GM12878 (cell line): ENCODE measurements at regions not wholly inside any gene's neighbourhood (a gene's known extent, or its start where the extent isn't known, plus 50 kb on each side); places are given as distances from the start of the nearest gene placed in this dataset.

Experiments
- ATAC-seq: fragments of 200-7000 bp; cut with Tn5 transposase; 3 replicates; pipeline ENCODE4 v1.9.1; 2020; ENCODE audit warnings: mild to moderate bottlenecking, moderate library complexity
- BruUV-seq: library from RNA; stranded (reverse); fragments of 400-500 nt; replicated peaks from 2 replicates; lab custom pipeline; 2021; lab: Mats Ljungman, UMichigan
- CTCF ChIA-PET: fragments of 300-600 bp; sonication (Branson Sonifier 250); formaldehyde crosslinking; extraction: SDS; loops from one replicate; lab custom pipeline; 2021; ENCODE audit warnings: inconsistent platforms; lab: Yijun Ruan, JAX
- POLR2A ChIA-PET: fragments of 350-600 bp; formaldehyde crosslinking; extraction: SDS; loops from one replicate; lab custom pipeline; 2021; ENCODE audit warnings: inconsistent platforms; lab: Charles Lee
- RAD21 ChIA-PET: fragments of 300-600 bp; sonication (Branson Sonifier 250); formaldehyde crosslinking; loops from one replicate; lab custom pipeline; 2023; ENCODE audit warnings: antibody characterized with exemption; ENCODE audit not compliant: unreplicated experiment; lab: Charles Lee
- SMC1A ChIA-PET: fragments of 300-600 bp; sonication (Branson Sonifier 250); formaldehyde crosslinking; loops from one replicate; lab custom pipeline; 2023; ENCODE audit not compliant: unreplicated experiment, uncharacterized antibody; lab: Charles Lee
- DNase-seq: peaks from one replicate; pipeline ENCODE4 v3.0.0-alpha.2; 2011; ENCODE audit warnings: low read depth, low spot score
- FAIRE-seq: peaks from 3 replicates; lab custom pipeline; 2011; peaks lifted over from hg19 to GRCh38; lab: Jason Lieb, UNC
- H2AFZ ChIP-seq: 2 replicates; pipeline ENCODE4 v1.6.0; 2011; ENCODE audit warnings: low read depth, low read length, control low read depth; ENCODE audit not compliant: control insufficient read depth
- H3K27ac ChIP-seq: 2 replicates; pipeline ENCODE4 v1.5.1; 2011; ENCODE audit warnings: control low read depth; ENCODE audit not compliant: control insufficient read depth, insufficient read depth
- H3K27me3 ChIP-seq, 2 experiments: replicated peaks in 1 of 2; 2 replicates each; pipeline versions ENCODE4 v1.6.0 to v1.6.1; 2011; ENCODE audit warnings: low read length in 1 of 2; ENCODE audit not compliant: control insufficient read depth in 2 of 2, insufficient read depth in 2 of 2
- H3K36me3 ChIP-seq, 2 experiments: 2 replicates each; pipeline ENCODE4 v1.5.1; 2011; ENCODE audit warnings: low read length in 1 of 2; ENCODE audit not compliant: control insufficient read depth in 2 of 2, insufficient read depth in 2 of 2
- H3K4me1 ChIP-seq: 2 replicates; pipeline ENCODE4 v1.6.1; 2011; ENCODE audit warnings: mild to moderate bottlenecking, low read length, moderate library complexity, mixed read lengths; ENCODE audit not compliant: control insufficient read depth, insufficient read depth
- H3K4me2 ChIP-seq: 2 replicates; pipeline ENCODE4 v1.6.0; 2011; ENCODE audit warnings: control low read depth; ENCODE audit not compliant: control insufficient read depth, insufficient read depth
- H3K4me3 ChIP-seq: fragments of 200-600 bp; sonication (generic); 2 replicates; pipeline ENCODE4 v1.5.1; 2016
- H3K79me2 ChIP-seq: 2 replicates; pipeline ENCODE4 v1.6.0; 2011; ENCODE audit warnings: low read length; ENCODE audit not compliant: control insufficient read depth, insufficient read depth
- H3K9ac ChIP-seq: 2 replicates; pipeline ENCODE4 v1.8.0; 2011; ENCODE audit warnings: low read length, control low read depth, mixed read lengths; ENCODE audit not compliant: control insufficient read depth, insufficient read depth
- H3K9me3 ChIP-seq: replicated peaks from 3 replicates; pipeline ENCODE4 v1.5.1; 2011; ENCODE audit warnings: mild to moderate bottlenecking, low read length; ENCODE audit not compliant: control insufficient read depth, insufficient read depth
- H4K20me1 ChIP-seq: 2 replicates; pipeline ENCODE4 v1.6.0; 2011; ENCODE audit not compliant: control insufficient read depth, insufficient read depth
- BRCA1 ChIP-seq: IDR thresholded peaks from 2 replicates; pipeline ENCODE4 v1.6.1; 2011; ENCODE audit warnings: low read depth, low read length, improper control_type of control experiment
- GATAD2B ChIP-seq: fragments of 450-650 bp; conservative IDR thresholded peaks from 2 replicates; pipeline ENCODE4 v1.6.1; 2017; ENCODE audit warnings: low read depth, mild to moderate bottlenecking, moderate library complexity
- HCFC1 ChIP-seq: fragments of 150-350 bp; IDR thresholded peaks from 2 replicates; pipeline ENCODE4 v1.6.1; 2014; ENCODE audit warnings: low read length
- HDAC6 ChIP-seq: fragments of 200-600 bp; sonication (generic); IDR thresholded peaks from one replicate; pipeline ENCODE4 v1.8.0; 2017; ENCODE audit warnings: antibody characterized with exemption; ENCODE audit not compliant: unreplicated experiment
- NFYA ChIP-seq: IDR thresholded peaks from 2 replicates; pipeline ENCODE4 v1.6.1; 2011; ENCODE audit warnings: low read depth, mild to moderate bottlenecking, low read length, improper control_type of control experiment, borderline replicate concordance
- RAD51 ChIP-seq: fragments of 450-650 bp; IDR thresholded peaks from 2 replicates; pipeline ENCODE4 v1.6.1; 2016; ENCODE audit warnings: moderate library complexity, mild to moderate bottlenecking, inconsistent platforms
- RELA ChIP-seq: fragments of 450-650 bp; IDR thresholded peaks from 2 replicates; pipeline ENCODE4 v1.8.0; 2014; ENCODE audit warnings: borderline replicate concordance; ENCODE audit not compliant: partially characterized antibody
- SP1 ChIP-seq: IDR thresholded peaks from one replicate; pipeline ENCODE4 v1.6.1; 2011; ENCODE audit warnings: low read depth, low read length
- SREBF2 ChIP-seq: IDR thresholded peaks from 2 replicates; pipeline ENCODE4 v1.6.1; 2012; ENCODE audit warnings: mild to moderate bottlenecking, low read length
- ZNF24 ChIP-seq: fragments of 450-650 bp; IDR thresholded peaks from 2 replicates; pipeline ENCODE4 v1.6.1; 2017; ENCODE audit warnings: antibody characterized with exemption, mild to moderate bottlenecking
- WGBS: methylation state at CpG from one replicate; pipeline ENCODE4 v1.1.6; 2016; ENCODE audit warnings: low lambda C conversion rate; ENCODE audit not compliant: insufficient replicate concordance, insufficient coverage; ENCODE audit errors: missing lambda C conversion rate; 5-methylcytosine and 5-hydroxymethylcytosine counted together
- in situ Hi-C: fragments of 300-500 bp; cut with MboI; formaldehyde crosslinking; loops from 9 replicates; pipeline ENCODE4 v1.14.3; 2018; ENCODE audit warnings: mixed read lengths
- intact Hi-C: fragments of 100-400 bp; cut with micrococcal nuclease; formaldehyde crosslinking; loops from one replicate; pipeline ENCODE4 v1.14.2; 2022; ENCODE audit not compliant: unreplicated experiment
- TF ChIP-seq, protein P1 (sequence below): fragments of 450-650 bp; conservative IDR thresholded peaks from 2 replicates; pipeline ENCODE4 v1.6.1; 2017; ENCODE audit warnings: mild to moderate bottlenecking, moderate library complexity
- TF ChIP-seq, protein P2 (sequence below): fragments of 150-350 bp; IDR thresholded peaks from 2 replicates; pipeline ENCODE4 v1.6.1; 2014; ENCODE audit warnings: mild to moderate bottlenecking, low read depth, low read length

DNA sequence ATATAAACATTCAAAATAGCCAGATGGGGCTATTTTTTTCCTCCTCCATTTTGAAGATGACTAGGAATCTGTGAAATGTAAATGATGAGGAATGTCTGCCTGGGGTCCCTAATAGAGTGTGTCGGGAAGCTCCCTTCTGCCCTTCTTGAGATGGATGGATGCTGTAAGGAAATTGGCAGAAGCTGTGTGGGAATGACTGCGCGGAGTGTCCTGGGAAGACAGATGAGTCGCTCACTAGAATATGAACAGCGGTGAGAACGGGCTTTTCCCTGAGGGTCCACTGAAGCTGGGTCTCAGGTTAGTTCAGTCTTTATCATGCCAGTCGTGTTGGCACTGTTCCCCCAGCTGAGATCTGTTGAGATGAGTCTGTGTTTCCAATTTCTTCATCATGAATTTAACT, 75.1 kb upstream of the PLPP4 start (continued):
- TF ChIP-seq RELA (no peak), HDAC6 (no peak)

DNA sequence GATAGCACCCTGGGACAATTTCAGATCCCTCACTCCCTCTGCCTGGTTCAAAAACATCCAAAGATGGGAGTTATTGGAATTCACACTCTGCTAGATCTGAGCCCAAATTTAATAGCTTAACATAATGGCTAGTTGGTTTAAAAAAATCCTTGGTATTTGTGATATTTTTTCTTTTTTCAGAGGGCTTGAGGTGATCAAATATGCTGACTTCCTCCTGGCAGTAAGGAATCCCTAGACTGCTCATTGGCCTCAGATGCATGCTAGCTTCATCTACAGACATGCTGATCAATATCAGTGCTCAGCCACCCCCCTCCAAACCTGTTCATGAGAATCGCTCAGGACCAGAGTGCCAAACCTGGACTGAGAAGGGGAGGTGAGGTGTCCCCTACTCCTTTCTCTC, 74.7 kb upstream of the PLPP4 start:
- ChIA-PET RAD21 (no interaction called here), POLR2A (no interaction called here)
- WGBS, result 50% methylated on average over 1 of the region's 1 CpG

More for the DNA sequence above, 74.7 kb upstream of the PLPP4 start:
- Histone ChIP-seq H3K4me1 (no peaks in the 10 kb centered on the region), H3K9ac (no peak overlapping the region), H4K20me1 (no peaks in the 10 kb centered on the region), H3K4me2 (no peak overlapping the region), H3K9me3 (no peaks in the 10 kb centered on the region), H3K4me3 (no peak overlapping the region), H3K79me2 (no peaks in the 10 kb centered on the region), H3K36me3 (no peaks in the 10 kb centered on the region), H3K27me3 (no peaks in the 10 kb centered on the region), H2AFZ (no peak overlapping the region), H3K27ac (no peak overlapping the region)
- SMC1A ChIA-PET, result no interaction called here
- BruUV-seq, result no TSS peak
- TF ChIP-seq SREBF2 (no peak), ZNF24 (no peak), SP1 (no peak), BRCA1 (no peak), NFYA (no peak), HCFC1 (no peak), GATAD2B (no peak), RAD51 (no peak)
- TF ChIP-seq, protein P1, sequence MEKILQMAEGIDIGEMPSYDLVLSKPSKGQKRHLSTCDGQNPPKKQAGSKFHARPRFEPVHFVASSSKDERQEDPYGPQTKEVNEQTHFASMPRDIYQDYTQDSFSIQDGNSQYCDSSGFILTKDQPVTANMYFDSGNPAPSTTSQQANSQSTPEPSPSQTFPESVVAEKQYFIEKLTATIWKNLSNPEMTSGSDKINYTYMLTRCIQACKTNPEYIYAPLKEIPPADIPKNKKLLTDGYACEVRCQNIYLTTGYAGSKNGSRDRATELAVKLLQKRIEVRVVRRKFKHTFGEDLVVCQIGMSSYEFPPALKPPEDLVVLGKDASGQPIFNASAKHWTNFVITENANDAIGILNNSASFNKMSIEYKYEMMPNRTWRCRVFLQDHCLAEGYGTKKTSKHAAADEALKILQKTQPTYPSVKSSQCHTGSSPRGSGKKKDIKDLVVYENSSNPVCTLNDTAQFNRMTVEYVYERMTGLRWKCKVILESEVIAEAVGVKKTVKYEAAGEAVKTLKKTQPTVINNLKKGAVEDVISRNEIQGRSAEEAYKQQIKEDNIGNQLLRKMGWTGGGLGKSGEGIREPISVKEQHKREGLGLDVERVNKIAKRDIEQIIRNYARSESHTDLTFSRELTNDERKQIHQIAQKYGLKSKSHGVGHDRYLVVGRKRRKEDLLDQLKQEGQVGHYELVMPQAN, result no peak
- TF ChIP-seq, protein P2, sequence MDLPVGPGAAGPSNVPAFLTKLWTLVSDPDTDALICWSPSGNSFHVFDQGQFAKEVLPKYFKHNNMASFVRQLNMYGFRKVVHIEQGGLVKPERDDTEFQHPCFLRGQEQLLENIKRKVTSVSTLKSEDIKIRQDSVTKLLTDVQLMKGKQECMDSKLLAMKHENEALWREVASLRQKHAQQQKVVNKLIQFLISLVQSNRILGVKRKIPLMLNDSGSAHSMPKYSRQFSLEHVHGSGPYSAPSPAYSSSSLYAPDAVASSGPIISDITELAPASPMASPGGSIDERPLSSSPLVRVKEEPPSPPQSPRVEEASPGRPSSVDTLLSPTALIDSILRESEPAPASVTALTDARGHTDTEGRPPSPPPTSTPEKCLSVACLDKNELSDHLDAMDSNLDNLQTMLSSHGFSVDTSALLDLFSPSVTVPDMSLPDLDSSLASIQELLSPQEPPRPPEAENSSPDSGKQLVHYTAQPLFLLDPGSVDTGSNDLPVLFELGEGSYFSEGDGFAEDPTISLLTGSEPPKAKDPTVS, result no peak
- ATAC-seq, result no peak
- DNase-seq, result no peak
- CTCF ChIA-PET, result no interaction called here
- no peak for FAIRE-seq
- intact Hi-C loops, result no loop called here
- in situ Hi-C loops, result no loop called here
